ENCODE measurements at regions not wholly inside any gene's neighbourhood (a gene's known extent, or its start where the extent isn't known, plus 50 kb on each side); places are given as distances from the start of the nearest gene placed in this dataset.

GRCh38 chr15:38691377-38691776 is 126.8 kb upstream of the RASGRP1 start:
- POLR2A ChIA-PET (ENCODE audit: low non-redundant PET) = no interaction called here
- CTCF ChIA-PET = interaction anchor here (0.6 to 3.4 kb wide), 10 partner anchors 8 to 701 kb away, joined by 3 to 17 read pairs (median 5); partner anchors contain the start of gene RASGRP1
- TF ChIP-seq, protein P1, sequence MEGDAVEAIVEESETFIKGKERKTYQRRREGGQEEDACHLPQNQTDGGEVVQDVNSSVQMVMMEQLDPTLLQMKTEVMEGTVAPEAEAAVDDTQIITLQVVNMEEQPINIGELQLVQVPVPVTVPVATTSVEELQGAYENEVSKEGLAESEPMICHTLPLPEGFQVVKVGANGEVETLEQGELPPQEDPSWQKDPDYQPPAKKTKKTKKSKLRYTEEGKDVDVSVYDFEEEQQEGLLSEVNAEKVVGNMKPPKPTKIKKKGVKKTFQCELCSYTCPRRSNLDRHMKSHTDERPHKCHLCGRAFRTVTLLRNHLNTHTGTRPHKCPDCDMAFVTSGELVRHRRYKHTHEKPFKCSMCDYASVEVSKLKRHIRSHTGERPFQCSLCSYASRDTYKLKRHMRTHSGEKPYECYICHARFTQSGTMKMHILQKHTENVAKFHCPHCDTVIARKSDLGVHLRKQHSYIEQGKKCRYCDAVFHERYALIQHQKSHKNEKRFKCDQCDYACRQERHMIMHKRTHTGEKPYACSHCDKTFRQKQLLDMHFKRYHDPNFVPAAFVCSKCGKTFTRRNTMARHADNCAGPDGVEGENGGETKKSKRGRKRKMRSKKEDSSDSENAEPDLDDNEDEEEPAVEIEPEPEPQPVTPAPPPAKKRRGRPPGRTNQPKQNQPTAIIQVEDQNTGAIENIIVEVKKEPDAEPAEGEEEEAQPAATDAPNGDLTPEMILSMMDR (conservative IDR thresholded peaks at IDR 0.05; ENCODE audit: low read depth) = no peak
- H3K27ac ChIP-seq = no peak overlapping the region
- no peak for DNase-seq (ENCODE audit: low spot score)

GRCh38 chr15:38691965-38692788 is 127.6 kb upstream of the RASGRP1 start:
- POLR2A ChIA-PET (ENCODE audit: low non-redundant PET) = no interaction called here
- no peak for DNase-seq (ENCODE audit: low spot score)
- TF ChIP-seq, protein P1 (conservative IDR thresholded peaks at IDR 0.05; ENCODE audit: low read depth) = no peak
- CTCF ChIA-PET = interaction anchor here (0.6 to 3.4 kb wide), 4 partner anchors 7 to 701 kb away, joined by 5 to 17 read pairs (median 6); no protein-coding TSS in a partner anchor
- H3K27ac ChIP-seq = no peak overlapping the region

DNA sequence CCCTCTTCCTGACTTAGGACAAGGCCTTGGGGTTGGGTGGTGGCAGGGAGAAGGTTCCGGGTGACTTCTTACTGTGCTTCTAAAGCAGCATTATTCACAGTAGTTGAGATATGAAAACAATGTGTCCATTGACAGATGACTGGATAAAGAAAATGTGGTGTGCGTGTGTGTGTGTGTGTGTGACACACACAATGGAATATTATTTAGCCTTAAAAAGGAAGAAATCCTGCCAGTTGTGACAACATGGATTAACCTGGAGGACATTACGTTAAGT is 128.1 kb upstream of the RASGRP1 start:
- ChIA-PET POLR2A (ENCODE audit: low non-redundant PET) (no interaction called here), CTCF (no interaction called here)
- no peak overlapping the region for H3K27ac ChIP-seq
- no peak for DNase-seq (ENCODE audit: low spot score)
- TF ChIP-seq, protein P1 (conservative IDR thresholded peaks at IDR 0.05; ENCODE audit: low read depth) = no peak

- ChIA-PET POLR2A (ENCODE audit: low non-redundant PET) (no interaction called here), CTCF (interaction anchor here (1.4 kb wide), 1 partner anchor 131 kb away, joined by 3 read pairs; the partner anchor contains the start of gene RASGRP1)
- DNase-seq (ENCODE audit: low spot score) = no peak
- no peak overlapping the region for H3K27ac ChIP-seq
- TF ChIP-seq, protein P1 (conservative IDR thresholded peaks at IDR 0.05; ENCODE audit: low read depth) = no peak
Measured at GRCh38 chr15:38695249-38696108, 130.9 kb upstream of the RASGRP1 start.

- TF ChIP-seq, protein P1 (conservative IDR thresholded peaks at IDR 0.05; ENCODE audit: low read depth) = no peak
- ChIA-PET CTCF (interaction anchor here (0.7 to 1.4 kb wide), 2 partner anchors 132 to 250 kb away, joined by 3 read pairs; partner anchors contain the start of gene RASGRP1), POLR2A (ENCODE audit: low non-redundant PET) (no interaction called here)
- H3K27ac ChIP-seq = no peak overlapping the region
- DNase-seq (ENCODE audit: low spot score) = no peak
Measured at GRCh38 chr15:38696109-38696727, 131.6 kb upstream of the RASGRP1 start.

All from RWPE1 (cell line).